ENCODE measurements at regions not wholly inside any gene's neighbourhood (a gene's known extent, or its start where the extent isn't known, plus 50 kb on each side); places are given as distances from the start of the nearest gene placed in this dataset.

DNA sequence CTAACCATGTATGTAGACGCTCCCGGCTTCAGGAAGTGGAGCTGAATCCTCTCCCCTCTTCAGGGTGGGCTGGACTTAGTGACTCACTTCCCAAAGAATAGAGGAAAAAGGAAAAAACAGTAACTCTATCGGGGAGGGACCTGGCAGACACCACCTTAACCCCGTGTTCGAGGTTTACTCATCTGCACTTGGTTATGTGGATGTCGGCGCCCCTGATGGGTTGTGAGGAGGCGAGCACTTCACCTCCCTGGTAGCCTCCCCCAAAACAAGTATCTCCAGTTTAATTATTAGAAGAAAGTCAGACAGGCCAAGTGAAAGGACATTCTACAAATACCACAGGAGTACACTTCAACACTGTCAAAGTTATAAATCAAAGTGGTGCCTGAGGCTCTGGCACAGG lies 559.7 kb downstream of the TCERG1L start:
- TF ChIP-seq, protein P1, sequence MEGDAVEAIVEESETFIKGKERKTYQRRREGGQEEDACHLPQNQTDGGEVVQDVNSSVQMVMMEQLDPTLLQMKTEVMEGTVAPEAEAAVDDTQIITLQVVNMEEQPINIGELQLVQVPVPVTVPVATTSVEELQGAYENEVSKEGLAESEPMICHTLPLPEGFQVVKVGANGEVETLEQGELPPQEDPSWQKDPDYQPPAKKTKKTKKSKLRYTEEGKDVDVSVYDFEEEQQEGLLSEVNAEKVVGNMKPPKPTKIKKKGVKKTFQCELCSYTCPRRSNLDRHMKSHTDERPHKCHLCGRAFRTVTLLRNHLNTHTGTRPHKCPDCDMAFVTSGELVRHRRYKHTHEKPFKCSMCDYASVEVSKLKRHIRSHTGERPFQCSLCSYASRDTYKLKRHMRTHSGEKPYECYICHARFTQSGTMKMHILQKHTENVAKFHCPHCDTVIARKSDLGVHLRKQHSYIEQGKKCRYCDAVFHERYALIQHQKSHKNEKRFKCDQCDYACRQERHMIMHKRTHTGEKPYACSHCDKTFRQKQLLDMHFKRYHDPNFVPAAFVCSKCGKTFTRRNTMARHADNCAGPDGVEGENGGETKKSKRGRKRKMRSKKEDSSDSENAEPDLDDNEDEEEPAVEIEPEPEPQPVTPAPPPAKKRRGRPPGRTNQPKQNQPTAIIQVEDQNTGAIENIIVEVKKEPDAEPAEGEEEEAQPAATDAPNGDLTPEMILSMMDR (IDR thresholded peaks at IDR 0.05): no peak
- no peak for TF ChIP-seq POLR2A (IDR thresholded peaks at IDR 0.05)
- TF ChIP-seq POLR2AphosphoS5 (IDR thresholded peaks at IDR 0.05): no peak
- TF ChIP-seq EP300 (IDR thresholded peaks at IDR 0.05; ENCODE audit: low read depth): no peak
